HuH-7.5 (cell line): ENCODE measurements at regions not wholly inside any gene's neighbourhood (a gene's known extent, or its start where the extent isn't known, plus 50 kb on each side); places are given as distances from the start of the nearest gene placed in this dataset.
"Not testable (repeated sequence)": the region's sequence is repeated elsewhere in the genome, so short reads cannot be mapped to it uniquely, and the experiment has no call there.

Experiments used
- DNase-seq: peaks from one replicate; pipeline ENCODE4 v3.0.0; 2011; ENCODE audit warnings: low spot score

GRCh38 chr6:23659125-23659524, 466.9 kb upstream of the NRSN1 start:
- DNase-seq: peak; percentile 7

- DNase-seq: no peak
Measured at GRCh38 chr6:23661549-23661948, 464.5 kb upstream of the NRSN1 start.

GRCh38 chr6:23663096-23663495, 462.9 kb upstream of the NRSN1 start:
- no peak for DNase-seq

- DNase-seq: no peak
Measured at GRCh38 chr6:23663652-23664051, 462.4 kb upstream of the NRSN1 start.

- not testable (repeated sequence) for DNase-seq
Measured at GRCh38 chr6:23665911-23666310, 460.1 kb upstream of the NRSN1 start.

GRCh38 chr6:23672737-23673136, 453.3 kb upstream of the NRSN1 start:
- DNase-seq: no peak

- DNase-seq: no peak
Measured at GRCh38 chr6:23678626-23679025, 447.4 kb upstream of the NRSN1 start.

- no peak for DNase-seq
Measured at GRCh38 chr6:23681743-23682142, 444.3 kb upstream of the NRSN1 start.

- DNase-seq: no peak
Measured at GRCh38 chr6:23688650-23689049, 437.4 kb upstream of the NRSN1 start.

GRCh38 chr6:23690453-23691049, 435.5 kb upstream of the NRSN1 start:
- no peak for DNase-seq

GRCh38 chr6:23692184-23692583, 433.8 kb upstream of the NRSN1 start:
- peak; percentile 3 for DNase-seq

GRCh38 chr6:23696992-23697391, 429.0 kb upstream of the NRSN1 start:
- DNase-seq: no peak

- no peak for DNase-seq
Measured at GRCh38 chr6:23704479-23705052, 421.4 kb upstream of the NRSN1 start.

- no peak for DNase-seq
Measured at GRCh38 chr6:23705697-23706096, 420.3 kb upstream of the NRSN1 start.

- DNase-seq: no peak
Measured at GRCh38 chr6:23712756-23713155, 413.3 kb upstream of the NRSN1 start.

- no peak for DNase-seq
Measured at GRCh38 chr6:23713211-23713610, 412.8 kb upstream of the NRSN1 start.

GRCh38 chr6:23728707-23729106, 397.3 kb upstream of the NRSN1 start:
- no peak for DNase-seq

GRCh38 chr6:23731609-23732008, 394.4 kb upstream of the NRSN1 start:
- DNase-seq: no peak

GRCh38 chr6:23732521-23732920, 393.5 kb upstream of the NRSN1 start:
- no peak for DNase-seq

- no peak for DNase-seq
Measured at GRCh38 chr6:23735151-23735550, 390.9 kb upstream of the NRSN1 start.

GRCh38 chr6:23736577-23736976, 389.4 kb upstream of the NRSN1 start:
- no peak for DNase-seq

- no peak for DNase-seq
Measured at GRCh38 chr6:23747239-23747638, 378.8 kb upstream of the NRSN1 start.

GRCh38 chr6:23752414-23752813, 373.6 kb upstream of the NRSN1 start:
- no peak for DNase-seq

- DNase-seq: no peak
Measured at GRCh38 chr6:23754197-23754596, 371.8 kb upstream of the NRSN1 start.
